ENCODE measurements at regions not wholly inside any gene's neighbourhood (a gene's known extent, or its start where the extent isn't known, plus 50 kb on each side); places are given as distances from the start of the nearest gene placed in this dataset.

GRCh38 chr7:70940597-70940996 lies 191.3 kb upstream of the GALNT17 start:
- Histone ChIP-seq H3K56ac (replicated peaks; ENCODE audit: insufficient read length, low read depth, low read length) (no peak overlapping the region), H4K5ac (ENCODE audit: insufficient read length, low read depth, low read length) (no peak overlapping the region), H3K4me1 (replicated peaks in 1 of 4; ENCODE audit: control insufficient read depth in 3 of 4, insufficient read depth in 4 of 4, low read length in 3 of 4) (peaks cover 0 to 2% (median 0%) of the 10 kb centered on the region in 4 experiments; a peak in 2 of 7 replicates), H3K4me2 (ENCODE audit: insufficient read depth in 1 of 2, low read depth in 2 of 2, low read length in 2 of 2) (no peak overlapping the region), H3K27ac (ENCODE audit: low read depth, low read length) (no peak overlapping the region), H2AFZ (ENCODE audit: low read length) (no peak overlapping the region), H2BK5ac (ENCODE audit: low read depth, low read length) (no peak overlapping the region), H4K91ac (replicated peaks; ENCODE audit: insufficient read length, low read length) (no peak overlapping the region), H2BK20ac (ENCODE audit: low read length) (no peak overlapping the region), H3K79me2 (ENCODE audit: control insufficient read depth in 1 of 2, insufficient read depth in 2 of 2, low read length in 2 of 2) (no peaks in the 10 kb centered on the region), H2BK120ac (replicated peaks; ENCODE audit: low read depth, low read length) (no peak overlapping the region), H3K4me3 (ENCODE audit: extremely low read depth in 1 of 4, insufficient read depth in 2 of 4, low read depth in 3 of 4, low read length in 4 of 4) (no peak overlapping the region), H3K79me1 (ENCODE audit: low read depth, low read length) (no peaks in the 10 kb centered on the region), H4K8ac (ENCODE audit: extremely low read depth, insufficient read depth, low read length) (no peak overlapping the region), H3K9ac (replicated peaks in 1 of 4; ENCODE audit: extremely low read depth in 1 of 4, low read depth in 3 of 4, low read length in 3 of 4) (no peak overlapping the region), H3K14ac (ENCODE audit: insufficient read length) (no peak overlapping the region), H3K36me3 (ENCODE audit: control insufficient read depth in 2 of 4, insufficient read depth in 4 of 4, low read length in 3 of 4) (no peaks in the 10 kb centered on the region), H2AK5ac (ENCODE audit: low read depth, low read length) (no peak overlapping the region), H2BK15ac (ENCODE audit: low read length) (no peak overlapping the region), H3K23ac (ENCODE audit: insufficient read length) (no peak overlapping the region), H3K4ac (replicated peaks; ENCODE audit: insufficient read length, low read depth, low read length) (no peak overlapping the region), H3K9me3 (ENCODE audit: insufficient read depth in 2 of 2, low read depth in 1 of 2, low read length in 1 of 2) (no peaks in the 10 kb centered on the region), H3K23me2 (ENCODE audit: low read depth, low read length) (no peaks in the 10 kb centered on the region), H3K18ac (ENCODE audit: extremely low read depth, low read length) (no peak overlapping the region), H3K27me3 (replicated peaks in 1 of 4; ENCODE audit: control insufficient read depth in 3 of 4, extremely low read depth in 1 of 4, insufficient read depth in 3 of 4, low read length in 3 of 4) (no peaks in the 10 kb centered on the region), H4K20me1 (replicated peaks in 1 of 2; ENCODE audit: control insufficient read depth in 1 of 2, insufficient read depth in 2 of 2, low read length in 2 of 2) (no peaks in the 10 kb centered on the region), H2BK12ac (ENCODE audit: low read depth, low read length) (no peak overlapping the region)
- POLR2A ChIA-PET (ENCODE audit: partially characterized antibody) = interaction anchor here (1.2 kb wide), 1 partner anchor 18 kb away, joined by 3 read pairs; no protein-coding TSS in a partner anchor
- WGBS, 2 experiments (ENCODE audit: extremely low coverage in 1 of 2, insufficient coverage in 1 of 2, insufficient read length in 1 of 2, insufficient replicate concordance in 2 of 2, low coverage in 1 of 2, low lambda C conversion rate in 2 of 2, missing lambda C conversion rate in 1 of 2) = 81% methylated on average over 2 of the region's 2 CpGs; no CpG with 5 or more reads in 1 of the 2 experiments
- TF ChIP-seq RBBP5 (IDR thresholded peaks at IDR 0.05; ENCODE audit: borderline replicate concordance, low read depth, low read length) (no peak), MAFK (IDR thresholded peaks at IDR 0.05; ENCODE audit: low read depth, low read length) (no peak), POLR2AphosphoS5 (IDR thresholded peaks at IDR 0.05; ENCODE audit: low read depth, low read length) (no peak), ZNF274 (IDR thresholded peaks at IDR 0.05; ENCODE audit: borderline replicate concordance, extremely low read depth, low read length) (no peak), TBP (IDR thresholded peaks at IDR 0.05; ENCODE audit: low read depth, low read length) (no peak), POLR2A (IDR thresholded peaks at IDR 0.05; ENCODE audit: control extremely low read depth in 1 of 2, low read depth in 2 of 2, low read length in 2 of 2) (no peak), SRF (IDR thresholded peaks at IDR 0.05; ENCODE audit: low read depth, low read length) (no peak), SIRT6 (IDR thresholded peaks at IDR 0.05; ENCODE audit: low read length) (no peak), SP1 (IDR thresholded peaks at IDR 0.05; ENCODE audit: low read depth, low read length) (no peak), CTCF (IDR thresholded peaks at IDR 0.05; ENCODE audit: control extremely low read depth in 1 of 3, insufficient read depth in 1 of 3, low read depth in 1 of 3, low read length in 3 of 3) (no peak), CBX5 (IDR thresholded peaks at IDR 0.05; ENCODE audit: low read depth, low read length) (no peak), RFX5 (IDR thresholded peaks at IDR 0.05; ENCODE audit: borderline replicate concordance, low read depth, low read length) (no peak), CHD2 (IDR thresholded peaks at IDR 0.05; ENCODE audit: low read length) (no peak)
- FAIRE-seq (no peak), DNase-seq (ENCODE audit: low read depth in 1 of 2, low spot score in 2 of 2) (no peak)
- CTCF ChIA-PET (ENCODE audit: partially characterized antibody) = interaction anchor here (0.6 kb wide), 1 partner anchor 727 kb away, joined by 3 read pairs; no protein-coding TSS in a partner anchor

Measured in H1 (cell line).